Mammary epithelial cell (primary cell): ENCODE measurements at regions not wholly inside any gene's neighbourhood (a gene's known extent, or its start where the extent isn't known, plus 50 kb on each side); places are given as distances from the start of the nearest gene placed in this dataset.

Source experiments
- EZH2 ChIP-seq: IDR thresholded peaks from 2 replicates; pipeline ENCODE4 v1.6.1; 2012; ENCODE audit warnings: low read length, inconsistent platforms, borderline replicate concordance
- TF ChIP-seq, protein P1 (sequence below), 2 donors: IDR thresholded peaks in 1 of 2; conservative IDR thresholded peaks in 1 of 2; 2 replicates each; pipeline ENCODE4 v1.5.1; 2011 to 2012; ENCODE audit warnings: inconsistent platforms in 2 of 2, low read length in 2 of 2, mild to moderate bottlenecking in 2 of 2, control low read depth in 1 of 2, low read depth in 1 of 2; ENCODE audit not compliant: insufficient read depth in 1 of 2; ENCODE audit errors: extremely low read depth in 1 of 2

DNA sequence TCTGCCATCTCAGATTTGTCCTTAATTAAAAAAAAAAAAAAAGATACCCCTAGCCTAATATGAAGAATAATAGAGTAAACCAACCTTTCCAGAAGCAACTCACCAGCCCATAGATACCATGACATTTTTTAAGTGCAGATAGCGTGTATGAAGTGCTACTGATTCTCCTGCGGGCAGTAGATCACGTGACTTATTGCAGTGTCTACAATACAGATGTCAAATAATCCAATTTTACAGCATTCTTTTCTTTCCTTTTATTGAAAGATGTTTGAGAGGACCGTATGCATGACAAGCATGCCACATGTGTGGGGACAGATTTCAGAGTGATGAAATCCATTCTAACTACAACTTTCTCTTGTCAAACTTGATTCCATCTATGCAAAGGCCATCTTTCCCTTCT lies 232.9 kb upstream of the SP4 start:
- TF ChIP-seq, protein P1, sequence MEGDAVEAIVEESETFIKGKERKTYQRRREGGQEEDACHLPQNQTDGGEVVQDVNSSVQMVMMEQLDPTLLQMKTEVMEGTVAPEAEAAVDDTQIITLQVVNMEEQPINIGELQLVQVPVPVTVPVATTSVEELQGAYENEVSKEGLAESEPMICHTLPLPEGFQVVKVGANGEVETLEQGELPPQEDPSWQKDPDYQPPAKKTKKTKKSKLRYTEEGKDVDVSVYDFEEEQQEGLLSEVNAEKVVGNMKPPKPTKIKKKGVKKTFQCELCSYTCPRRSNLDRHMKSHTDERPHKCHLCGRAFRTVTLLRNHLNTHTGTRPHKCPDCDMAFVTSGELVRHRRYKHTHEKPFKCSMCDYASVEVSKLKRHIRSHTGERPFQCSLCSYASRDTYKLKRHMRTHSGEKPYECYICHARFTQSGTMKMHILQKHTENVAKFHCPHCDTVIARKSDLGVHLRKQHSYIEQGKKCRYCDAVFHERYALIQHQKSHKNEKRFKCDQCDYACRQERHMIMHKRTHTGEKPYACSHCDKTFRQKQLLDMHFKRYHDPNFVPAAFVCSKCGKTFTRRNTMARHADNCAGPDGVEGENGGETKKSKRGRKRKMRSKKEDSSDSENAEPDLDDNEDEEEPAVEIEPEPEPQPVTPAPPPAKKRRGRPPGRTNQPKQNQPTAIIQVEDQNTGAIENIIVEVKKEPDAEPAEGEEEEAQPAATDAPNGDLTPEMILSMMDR (conservative IDR thresholded peaks at IDR 0.05 in 1 of 2, IDR thresholded peaks at IDR 0.05 in 1 of 2; ENCODE audit: extremely low read depth in 1 of 2, insufficient read depth in 1 of 2, low read depth in 1 of 2, low read length in 2 of 2): no peak
- TF ChIP-seq EZH2: no peak
